GM12864 (cell line): ENCODE measurements at regions not wholly inside any gene's neighbourhood (a gene's known extent, or its start where the extent isn't known, plus 50 kb on each side); places are given as distances from the start of the nearest gene placed in this dataset.

Experiments used
- DNase-seq: peaks from one replicate; pipeline ENCODE4 v3.0.0-alpha.2; 2011; ENCODE audit warnings: low read depth
- H3K4me3 ChIP-seq: 2 replicates; pipeline ENCODE4 v1.5.1; 2011; ENCODE audit warnings: mild to moderate bottlenecking, low read depth, low read length, control low read depth
- TF ChIP-seq, protein P1 (sequence below): IDR thresholded peaks from 2 replicates; pipeline ENCODE4 v1.5.1; 2011; ENCODE audit warnings: low read depth, mild to moderate bottlenecking, moderate library complexity, low read length, control low read depth, inconsistent platforms; ENCODE audit errors: missing control alignments

DNA sequence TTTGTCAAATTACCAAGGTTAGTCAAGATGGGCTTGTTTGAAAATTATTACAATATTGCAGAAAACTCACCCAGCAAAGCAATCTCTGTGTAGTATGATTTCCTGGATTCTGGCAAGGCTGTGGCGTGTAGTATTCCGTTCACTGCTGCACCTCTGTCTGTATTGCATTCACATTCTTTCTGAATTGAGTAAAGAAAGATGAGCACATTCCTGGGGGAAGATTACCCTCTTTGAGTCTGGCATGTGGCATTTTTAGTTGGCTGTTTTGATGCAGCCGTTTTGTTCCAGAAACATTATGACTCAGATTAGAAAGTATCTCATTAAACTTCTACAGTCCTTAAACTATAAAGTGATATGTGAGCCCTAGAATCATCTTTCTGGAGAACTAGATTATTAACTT, 197.7 kb downstream of the TENT4A start:
- DNase-seq: no peak
- H3K4me3 ChIP-seq: no peak overlapping the region

DNA sequence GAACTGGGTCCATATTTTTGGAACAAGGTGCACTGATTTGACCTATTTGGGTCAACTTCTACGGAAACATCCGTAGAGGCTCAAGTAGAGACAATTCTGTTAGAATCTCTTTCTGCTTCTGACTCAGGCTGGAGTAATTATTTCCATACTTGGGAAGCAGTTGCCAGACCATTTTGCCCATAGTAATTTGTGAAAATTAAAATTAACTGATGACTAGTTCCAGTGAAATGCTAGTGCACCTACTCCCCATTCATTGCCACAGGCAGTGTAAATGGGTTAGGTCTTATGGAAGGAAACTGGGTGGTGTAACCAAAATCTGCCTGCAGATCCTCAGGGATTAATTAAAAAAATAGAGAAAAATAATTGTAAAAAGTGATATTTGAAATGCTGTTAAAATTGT, 201.1 kb downstream of the TENT4A start:
- no peak for DNase-seq
- H3K4me3 ChIP-seq: no peak overlapping the region
- TF ChIP-seq, protein P1, sequence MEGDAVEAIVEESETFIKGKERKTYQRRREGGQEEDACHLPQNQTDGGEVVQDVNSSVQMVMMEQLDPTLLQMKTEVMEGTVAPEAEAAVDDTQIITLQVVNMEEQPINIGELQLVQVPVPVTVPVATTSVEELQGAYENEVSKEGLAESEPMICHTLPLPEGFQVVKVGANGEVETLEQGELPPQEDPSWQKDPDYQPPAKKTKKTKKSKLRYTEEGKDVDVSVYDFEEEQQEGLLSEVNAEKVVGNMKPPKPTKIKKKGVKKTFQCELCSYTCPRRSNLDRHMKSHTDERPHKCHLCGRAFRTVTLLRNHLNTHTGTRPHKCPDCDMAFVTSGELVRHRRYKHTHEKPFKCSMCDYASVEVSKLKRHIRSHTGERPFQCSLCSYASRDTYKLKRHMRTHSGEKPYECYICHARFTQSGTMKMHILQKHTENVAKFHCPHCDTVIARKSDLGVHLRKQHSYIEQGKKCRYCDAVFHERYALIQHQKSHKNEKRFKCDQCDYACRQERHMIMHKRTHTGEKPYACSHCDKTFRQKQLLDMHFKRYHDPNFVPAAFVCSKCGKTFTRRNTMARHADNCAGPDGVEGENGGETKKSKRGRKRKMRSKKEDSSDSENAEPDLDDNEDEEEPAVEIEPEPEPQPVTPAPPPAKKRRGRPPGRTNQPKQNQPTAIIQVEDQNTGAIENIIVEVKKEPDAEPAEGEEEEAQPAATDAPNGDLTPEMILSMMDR: no peak

More for the DNA sequence above, 197.7 kb downstream of the TENT4A start:
- TF ChIP-seq, protein P1: no peak

DNA sequence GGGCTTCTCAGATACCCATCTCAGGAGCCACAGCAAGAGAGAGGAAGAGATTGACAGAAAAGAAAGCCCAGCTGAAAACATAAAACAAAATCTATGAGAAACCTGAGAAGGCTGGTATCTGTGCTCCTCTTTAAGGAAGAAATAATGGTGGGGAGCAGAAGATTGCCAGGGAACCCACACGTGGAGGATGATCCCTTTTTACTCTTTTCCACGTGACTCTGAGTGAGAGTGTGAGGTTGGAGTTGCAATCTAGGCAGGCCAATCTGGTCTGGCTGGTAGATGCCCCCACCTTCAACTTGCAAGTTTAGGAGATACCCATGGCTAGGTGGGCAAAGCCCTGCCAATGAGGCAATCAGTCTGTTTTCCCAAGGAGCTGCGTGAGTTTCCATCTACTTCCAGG, 202.3 kb downstream of the TENT4A start:
- H3K4me3 ChIP-seq: no peak overlapping the region
- DNase-seq: no peak
- TF ChIP-seq, protein P1: no peak

GRCh38 chr5:6918255-6918654, 205.0 kb downstream of the TENT4A start:
- DNase-seq: no peak
- no peak overlapping the region for H3K4me3 ChIP-seq
- TF ChIP-seq, protein P1: no peak

GRCh38 chr5:6920628-6921256, 207.5 kb downstream of the TENT4A start:
- TF ChIP-seq, protein P1: no peak
- no peak overlapping the region for H3K4me3 ChIP-seq
- no peak for DNase-seq

- no peak for DNase-seq
- TF ChIP-seq, protein P1: no peak
- no peak overlapping the region for H3K4me3 ChIP-seq
Measured at GRCh38 chr5:6926491-6927038, 213.3 kb downstream of the TENT4A start.

GRCh38 chr5:6936031-6936430, 222.8 kb downstream of the TENT4A start:
- no peak overlapping the region for H3K4me3 ChIP-seq
- DNase-seq: no peak
- TF ChIP-seq, protein P1: no peak
